Endothelial cell of umbilical vein (primary cell): ENCODE measurements at regions not wholly inside any gene's neighbourhood (a gene's known extent, or its start where the extent isn't known, plus 50 kb on each side); places are given as distances from the start of the nearest gene placed in this dataset.

Source experiments
- BruUV-seq: library from RNA; stranded (reverse); fragments of 400-500 nt; replicated peaks from 2 replicates; lab custom pipeline; 2021; lab: Mats Ljungman, UMichigan
- CTCF ChIA-PET: fragments of 300-600, 350-600 bp; sonication (Branson Sonifier 250); formaldehyde crosslinking; loops from one replicate; lab custom pipeline; 2021; ENCODE audit warnings: antibody characterized with exemption, inconsistent platforms; lab: Charles Lee
- POLR2A ChIA-PET: fragments of 300-600, 350-600 bp; sonication (Branson Sonifier 250); formaldehyde crosslinking; loops from one replicate; lab custom pipeline; 2021; ENCODE audit warnings: antibody characterized with exemption, inconsistent platforms; lab: Charles Lee
- DNase-seq: peaks from one replicate; pipeline ENCODE4 v3.0.0-alpha.2; 2011; ENCODE audit warnings: low read depth, low spot score
- FAIRE-seq: peaks from 2 replicates; lab custom pipeline; 2011; peaks lifted over from hg19 to GRCh38; lab: Jason Lieb, UNC
- H2AFZ ChIP-seq: 2 replicates; pipeline ENCODE4 v1.6.0; 2012; ENCODE audit warnings: low read depth, low read length, control low read depth, inconsistent platforms
- H3K27ac ChIP-seq: 2 replicates; pipeline ENCODE4 v1.5.1; 2011; ENCODE audit warnings: low read depth, mild to moderate bottlenecking, control low read depth, low read length, moderate library complexity; ENCODE audit not compliant: insufficient read depth
- H3K27me3 ChIP-seq, 2 experiments: 2 replicates each; pipeline versions ENCODE4 v1.6.0 to v1.6.1; 2011; ENCODE audit warnings: low read length in 2 of 2, mixed read lengths in 1 of 2; ENCODE audit not compliant: control insufficient read depth in 2 of 2, insufficient read depth in 2 of 2
- H3K36me3 ChIP-seq, 2 experiments: 2 replicates in 1 of 2; 3 replicates in 1 of 2; pipeline ENCODE4 v1.5.1; 2011; ENCODE audit warnings: low read length in 2 of 2, mild to moderate bottlenecking in 1 of 2, moderate library complexity in 1 of 2; ENCODE audit not compliant: control insufficient read depth in 2 of 2, insufficient read depth in 2 of 2; ENCODE audit errors: extremely low read depth in 1 of 2
- H3K4me1 ChIP-seq: 3 replicates; pipeline ENCODE4 v1.5.1; 2011; ENCODE audit warnings: mild to moderate bottlenecking, low read length; ENCODE audit not compliant: control insufficient read depth, insufficient read depth; ENCODE audit errors: extremely low read depth
- H3K4me2 ChIP-seq: 2 replicates; pipeline ENCODE4 v1.6.1; 2011; ENCODE audit warnings: low read length, control low read depth, mixed read lengths; ENCODE audit not compliant: insufficient read depth
- H3K4me3 ChIP-seq, 3 experiments: fragments of 200-600 bp in 1 of 3; sonication (generic), shearing (Covaris generic) in 1 of 3; replicated peaks in 1 of 3; 2 replicates each; pipeline ENCODE4 v1.5.1; 2011 to 2016; ENCODE audit warnings: control low read depth in 3 of 3, low read length in 3 of 3, mild to moderate bottlenecking in 2 of 3, inconsistent platforms in 1 of 3, low read depth in 1 of 3, moderate library complexity in 1 of 3; ENCODE audit not compliant: insufficient read depth in 1 of 3
- H3K79me2 ChIP-seq: 2 replicates; pipeline ENCODE4 v1.6.0; 2012; ENCODE audit warnings: low read length, inconsistent platforms; ENCODE audit not compliant: control insufficient read depth, insufficient read depth
- H3K9ac ChIP-seq: replicated peaks from 2 replicates; pipeline ENCODE3; 2011; ENCODE audit warnings: low read length, control low read depth; ENCODE audit not compliant: insufficient read depth; ENCODE audit errors: extremely low read depth
- H3K9me1 ChIP-seq: replicated peaks from 3 replicates; pipeline ENCODE4 v1.6.0; 2011; ENCODE audit warnings: mild to moderate bottlenecking, low read length; ENCODE audit not compliant: control insufficient read depth, insufficient read depth; ENCODE audit errors: extremely low read depth
- H3K9me3 ChIP-seq: replicated peaks from 2 replicates; pipeline ENCODE4 v1.5.1; 2012; ENCODE audit warnings: low read length, inconsistent platforms; ENCODE audit not compliant: control insufficient read depth, insufficient read depth
- H4K20me1 ChIP-seq: replicated peaks from 2 replicates; pipeline ENCODE3; 2011; ENCODE audit warnings: mild to moderate bottlenecking, low read length; ENCODE audit not compliant: control insufficient read depth, insufficient read depth; ENCODE audit errors: extremely low read depth
- EZH2 ChIP-seq: IDR thresholded peaks from 2 replicates; pipeline ENCODE4 v1.6.1; 2012; ENCODE audit warnings: borderline replicate concordance, low read depth, mild to moderate bottlenecking, moderate library complexity, low read length, inconsistent platforms; ENCODE audit not compliant: severe bottlenecking
- FOS ChIP-seq: IDR thresholded peaks from 2 replicates; pipeline ENCODE4 v1.6.1; 2011; ENCODE audit warnings: mild to moderate bottlenecking, low read length, moderate library complexity, borderline replicate concordance; ENCODE audit not compliant: insufficient read depth
- GATA2 ChIP-seq: IDR thresholded peaks from 2 replicates; pipeline ENCODE4 v1.7.0; 2011; ENCODE audit warnings: low read depth, mild to moderate bottlenecking, moderate library complexity, mixed read lengths, low read length; ENCODE audit not compliant: insufficient read length, insufficient read depth
- JUN ChIP-seq: IDR thresholded peaks from 2 replicates; pipeline ENCODE4 v1.6.1; 2011; ENCODE audit warnings: borderline replicate concordance, low read depth; ENCODE audit not compliant: insufficient read length, insufficient read depth
- MAX ChIP-seq: IDR thresholded peaks from 2 replicates; pipeline ENCODE4 v1.6.1; 2011; ENCODE audit not compliant: insufficient read depth, insufficient read length
- MYC ChIP-seq: IDR thresholded peaks from one replicate; pipeline ENCODE4 v1.6.1; 2011; ENCODE audit warnings: mild to moderate bottlenecking, low read depth, low read length
- POLR2A ChIP-seq: IDR thresholded peaks from 2 replicates; pipeline ENCODE4 v1.6.1; 2012; ENCODE audit warnings: low read depth, mild to moderate bottlenecking, control low read depth, low read length
- POLR2AphosphoS5 ChIP-seq: IDR thresholded peaks from 2 replicates; pipeline ENCODE4 v1.6.1; 2012; ENCODE audit warnings: low read depth, mild to moderate bottlenecking, control low read depth, low read length, moderate library complexity; ENCODE audit not compliant: insufficient read depth
- dilution Hi-C: fragments of 300-500 bp; cut with MboI; formaldehyde crosslinking; loops from one replicate; pipeline ENCODE4 v1.15.0; 2019; ENCODE audit warnings: low sequenced_read_pairs; ENCODE audit not compliant: extremely low pct_ligation_motif_present
- intact Hi-C: fragments of 100-400 bp; cut with micrococcal nuclease; formaldehyde crosslinking; loops from one replicate; pipeline ENCODE4 v1.10.0; 2022
- TF ChIP-seq, protein P1 (sequence below), 2 donors: IDR thresholded peaks; 1 replicate in 1 of 2; 2 replicates in 1 of 2; pipeline ENCODE4 v1.5.1; 2011; ENCODE audit warnings: low read length in 2 of 2, mild to moderate bottlenecking in 2 of 2, moderate library complexity in 2 of 2, control low read depth in 1 of 2, inconsistent platforms in 1 of 2, low read depth in 1 of 2; ENCODE audit not compliant: insufficient read depth in 1 of 2; ENCODE audit errors: extremely low read depth in 1 of 2

- H4K20me1 ChIP-seq: no peaks in the 10 kb centered on the region
- no peak overlapping the region for H2AFZ ChIP-seq
- BruUV-seq: no TSS peak
- H3K4me3 ChIP-seq: no peak overlapping the region
- no peak overlapping the region for H3K9ac ChIP-seq
- no peak overlapping the region for H3K4me2 ChIP-seq
- no peak for DNase-seq
- no peaks in the 10 kb centered on the region for H3K27me3 ChIP-seq
- H3K79me2 ChIP-seq: no peaks in the 10 kb centered on the region
- H3K27ac ChIP-seq: no peak overlapping the region
- dilution Hi-C loops: no loop called here
- peaks cover 2% of the 10 kb centered on the region for H3K4me1 ChIP-seq
- ChIA-PET CTCF (no interaction called here), POLR2A (no interaction called here)
- no peak for TF ChIP-seq MYC
- TF ChIP-seq EZH2: no peak
- no peak for FAIRE-seq
- intact Hi-C loops: no loop called here
- H3K36me3 ChIP-seq: no peaks in the 10 kb centered on the region
- H3K9me3 ChIP-seq: peaks cover 2% of the 10 kb centered on the region
- no peaks in the 10 kb centered on the region for H3K9me1 ChIP-seq
Measured at GRCh38 chr15:94029495-94029894, 201.9 kb upstream of the MCTP2 start.

DNA sequence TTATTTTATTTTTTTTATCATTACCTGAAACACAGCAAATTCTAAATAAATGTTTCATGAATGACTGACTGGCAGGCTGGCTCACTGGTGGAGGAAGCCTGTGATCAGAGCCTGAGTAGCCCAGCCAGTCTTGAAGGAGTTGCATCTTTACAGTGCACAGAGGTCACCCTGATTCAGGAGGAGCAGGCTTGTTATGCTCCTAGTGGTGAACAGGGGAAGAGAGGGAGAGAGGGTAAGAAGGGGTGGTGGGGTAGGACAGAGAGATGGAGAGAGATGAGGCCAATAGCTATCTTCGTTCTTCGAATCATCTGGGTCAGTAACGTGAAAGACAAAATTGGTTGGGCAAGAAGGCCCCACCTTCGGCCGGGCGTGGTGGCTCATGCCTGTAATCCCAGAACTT is 202.6 kb upstream of the MCTP2 start:
- intact Hi-C loops (no loop called here), dilution Hi-C loops (no loop called here)
- no peak overlapping the region for H3K9ac ChIP-seq
- no peaks in the 10 kb centered on the region for H3K9me1 ChIP-seq
- H3K4me2 ChIP-seq: no peak overlapping the region
- H3K4me1 ChIP-seq: peaks cover 2% of the 10 kb centered on the region
- H3K27me3 ChIP-seq: no peaks in the 10 kb centered on the region
- H3K36me3 ChIP-seq: no peaks in the 10 kb centered on the region
- peaks cover 2% of the 10 kb centered on the region for H3K9me3 ChIP-seq
- H3K4me3 ChIP-seq: no peak overlapping the region
- BruUV-seq: no TSS peak
- ChIA-PET POLR2A (no interaction called here), CTCF (no interaction called here)
- FAIRE-seq (no peak), DNase-seq (no peak)
- no peaks in the 10 kb centered on the region for H3K79me2 ChIP-seq
- TF ChIP-seq JUN (no peak), MYC (no peak), EZH2 (no peak), GATA2 (no peak), POLR2AphosphoS5 (no peak), MAX (no peak), POLR2A (no peak), FOS (no peak)
- TF ChIP-seq, protein P1, sequence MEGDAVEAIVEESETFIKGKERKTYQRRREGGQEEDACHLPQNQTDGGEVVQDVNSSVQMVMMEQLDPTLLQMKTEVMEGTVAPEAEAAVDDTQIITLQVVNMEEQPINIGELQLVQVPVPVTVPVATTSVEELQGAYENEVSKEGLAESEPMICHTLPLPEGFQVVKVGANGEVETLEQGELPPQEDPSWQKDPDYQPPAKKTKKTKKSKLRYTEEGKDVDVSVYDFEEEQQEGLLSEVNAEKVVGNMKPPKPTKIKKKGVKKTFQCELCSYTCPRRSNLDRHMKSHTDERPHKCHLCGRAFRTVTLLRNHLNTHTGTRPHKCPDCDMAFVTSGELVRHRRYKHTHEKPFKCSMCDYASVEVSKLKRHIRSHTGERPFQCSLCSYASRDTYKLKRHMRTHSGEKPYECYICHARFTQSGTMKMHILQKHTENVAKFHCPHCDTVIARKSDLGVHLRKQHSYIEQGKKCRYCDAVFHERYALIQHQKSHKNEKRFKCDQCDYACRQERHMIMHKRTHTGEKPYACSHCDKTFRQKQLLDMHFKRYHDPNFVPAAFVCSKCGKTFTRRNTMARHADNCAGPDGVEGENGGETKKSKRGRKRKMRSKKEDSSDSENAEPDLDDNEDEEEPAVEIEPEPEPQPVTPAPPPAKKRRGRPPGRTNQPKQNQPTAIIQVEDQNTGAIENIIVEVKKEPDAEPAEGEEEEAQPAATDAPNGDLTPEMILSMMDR (IDR thresholded peaks at IDR 0.05; ENCODE audit: extremely low read depth in 1 of 2, insufficient read depth in 1 of 2, low read depth in 1 of 2, low read length in 2 of 2): no peak
- H4K20me1 ChIP-seq: no peaks in the 10 kb centered on the region
- H2AFZ ChIP-seq: no peak overlapping the region
- no peak overlapping the region for H3K27ac ChIP-seq
